ENCODE measurements at regions not wholly inside any gene's neighbourhood (a gene's known extent, or its start where the extent isn't known, plus 50 kb on each side); places are given as distances from the start of the nearest gene placed in this dataset.

DNA sequence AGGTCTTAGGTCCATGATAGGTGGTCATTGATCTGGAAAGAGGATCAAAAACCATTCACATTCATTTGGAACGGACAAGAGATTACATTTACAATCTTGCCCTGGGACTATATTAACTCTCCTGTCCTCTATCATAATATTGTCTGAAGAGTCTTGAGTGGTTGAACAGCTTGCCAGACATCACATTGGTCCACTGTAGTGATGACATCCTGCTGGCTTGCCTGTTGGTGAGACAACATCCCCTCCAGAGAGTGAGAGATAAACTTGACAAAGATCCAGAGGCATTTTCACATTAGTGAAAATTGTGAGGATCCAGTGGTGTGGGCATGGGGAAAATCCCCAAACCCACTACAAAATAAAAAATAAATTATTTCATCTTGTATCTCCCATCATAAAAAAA lies 155.7 kb upstream of the LEF1 start:
- DNase-seq: no peak

DNA sequence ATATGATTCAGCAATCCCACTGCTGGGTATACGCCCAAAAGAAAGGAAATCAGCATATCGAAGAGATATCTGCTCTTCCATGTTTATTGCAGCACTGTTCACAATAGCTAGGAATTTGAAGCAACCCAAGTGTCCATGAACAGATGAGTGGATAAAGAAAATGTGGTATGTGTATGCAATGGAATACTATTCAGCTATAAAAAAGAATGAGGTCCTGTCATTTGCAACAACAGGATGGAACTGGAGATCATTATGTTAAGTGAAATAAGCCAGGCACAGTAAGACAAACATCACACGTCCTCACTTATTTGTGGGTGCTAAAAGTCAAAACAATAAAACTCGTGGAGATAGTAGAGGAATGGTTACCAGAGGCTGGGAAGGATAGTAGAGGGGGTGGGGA lies 153.8 kb upstream of the LEF1 start:
- DNase-seq: no peak

DNA sequence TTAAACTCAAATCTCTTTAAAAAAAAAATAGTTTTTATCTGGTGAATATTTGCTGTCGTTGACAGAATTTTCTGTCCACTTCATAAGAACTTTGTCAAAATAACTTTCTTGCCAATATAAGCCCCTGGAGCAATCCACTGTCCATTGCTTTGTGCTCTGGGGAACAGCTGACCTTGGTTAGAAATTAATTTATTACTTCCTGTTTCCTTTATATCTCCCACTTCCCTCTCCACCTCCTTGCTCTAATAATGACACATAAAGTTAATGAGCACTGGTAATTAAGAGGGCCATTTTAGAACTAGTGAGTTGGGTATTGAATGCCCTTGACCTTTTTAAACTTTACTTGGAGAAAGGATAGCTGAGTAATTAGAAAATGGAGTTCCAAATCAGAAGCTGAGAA lies 151.3 kb upstream of the LEF1 start:
- no peak for DNase-seq

DNA sequence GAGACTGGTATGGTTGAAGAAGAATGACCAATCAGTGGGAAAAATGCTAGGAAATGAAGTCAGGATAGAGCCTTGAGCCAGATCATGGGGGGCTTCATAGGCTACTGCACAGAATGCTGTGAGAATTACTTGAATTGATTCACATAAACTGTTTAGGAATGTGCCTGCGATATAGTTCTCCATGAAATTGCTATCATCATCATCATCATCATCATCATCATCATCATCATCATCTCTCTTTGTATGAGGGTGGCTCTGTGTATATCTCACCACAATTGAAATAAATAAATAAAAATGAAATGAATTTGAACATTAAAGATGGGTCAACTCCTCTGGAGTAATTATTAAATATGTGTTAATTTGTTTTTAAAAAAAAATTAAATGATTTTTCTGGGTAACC lies 148.6 kb upstream of the LEF1 start:
- no peak for DNase-seq

DNA sequence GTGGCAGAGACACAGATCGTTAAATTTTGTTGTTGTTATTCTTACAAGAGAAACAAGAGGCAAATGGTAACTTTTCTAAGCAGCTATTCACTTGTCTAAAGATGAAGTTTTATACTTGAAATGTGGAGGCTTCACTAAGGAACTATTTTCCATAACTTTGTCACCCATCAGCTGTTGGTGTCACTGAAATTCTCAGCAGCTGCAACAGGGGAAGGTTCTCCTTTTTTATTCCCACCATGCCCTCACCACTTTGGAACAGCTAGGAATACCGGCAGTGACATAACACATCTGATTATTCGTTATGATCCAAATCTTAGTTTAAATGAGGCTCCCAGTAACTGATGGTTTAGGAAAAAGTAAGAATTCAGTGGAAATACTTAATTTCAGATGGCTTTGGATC lies 147.0 kb upstream of the LEF1 start:
- no peak for DNase-seq

DNA sequence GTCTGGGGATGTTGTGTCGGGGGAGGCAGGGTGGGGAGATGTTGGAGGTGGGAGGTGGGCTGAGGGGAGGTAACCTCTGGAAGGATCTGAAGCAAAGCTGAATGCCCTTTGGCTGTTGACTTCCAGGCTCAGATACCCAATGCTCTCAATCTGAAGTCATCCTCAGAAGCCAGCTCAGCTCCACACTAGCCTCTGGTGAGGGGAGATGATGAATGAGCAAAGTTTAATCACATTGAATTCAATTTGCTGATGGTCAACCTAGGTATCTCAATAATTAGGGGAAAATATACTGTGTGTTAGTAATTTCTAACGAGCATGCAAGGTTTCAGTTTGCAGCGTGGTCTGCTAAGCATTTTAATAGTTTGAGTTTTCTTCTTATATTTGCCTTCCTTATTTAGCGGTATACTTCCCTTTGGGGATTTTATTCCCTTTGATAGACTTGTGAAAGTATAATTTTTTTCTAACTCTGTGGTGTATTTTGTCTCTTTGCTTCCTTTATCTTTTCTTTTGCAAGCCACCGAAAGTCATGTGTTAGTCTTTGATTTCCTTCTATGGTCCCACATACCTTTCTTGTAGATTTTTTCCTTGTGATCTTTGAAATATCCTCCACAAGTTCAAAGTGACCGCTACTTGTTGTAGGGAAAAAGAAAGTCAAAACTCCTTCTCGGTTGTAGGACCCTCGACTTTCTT lies 146.3 kb upstream of the LEF1 start:
- no peak for DNase-seq

DNA sequence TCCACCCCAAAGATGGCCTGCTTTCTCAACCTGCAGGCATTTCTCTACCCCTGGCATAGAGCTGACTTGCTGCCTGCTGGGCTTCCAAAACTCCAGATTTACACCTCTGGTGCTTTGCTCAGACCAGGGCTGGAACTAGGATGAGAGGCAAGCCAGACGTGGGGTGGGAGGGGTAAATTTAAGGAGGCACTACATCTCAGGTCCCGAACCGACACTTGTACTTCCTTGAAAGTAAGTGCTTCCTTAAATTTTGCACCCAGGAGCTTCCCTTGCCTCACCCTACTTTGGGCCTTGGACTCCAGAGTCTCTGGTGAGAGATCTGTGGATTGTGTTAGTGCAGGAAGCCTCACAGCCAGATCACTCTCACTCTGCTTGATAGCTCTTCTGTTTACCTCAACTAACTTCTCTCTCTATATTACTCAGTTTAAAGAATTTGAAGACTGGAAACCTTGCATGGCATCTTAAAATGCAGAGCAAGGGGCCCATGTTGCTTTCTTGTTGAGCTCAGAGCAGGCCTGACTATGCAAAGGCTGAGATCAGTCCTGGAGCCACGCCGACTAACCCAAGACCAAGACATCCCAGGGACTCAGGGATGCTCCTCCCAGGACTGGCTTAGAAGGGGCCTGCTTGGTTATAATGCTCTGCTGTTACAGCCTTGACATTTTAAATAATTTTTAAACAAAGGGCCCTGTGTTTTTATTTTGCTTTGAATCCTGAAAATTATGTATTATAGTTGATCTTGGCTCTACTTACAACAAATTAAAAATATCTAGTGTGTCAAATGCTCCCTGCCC lies 145.0 kb upstream of the LEF1 start:
- DNase-seq: no peak

DNA sequence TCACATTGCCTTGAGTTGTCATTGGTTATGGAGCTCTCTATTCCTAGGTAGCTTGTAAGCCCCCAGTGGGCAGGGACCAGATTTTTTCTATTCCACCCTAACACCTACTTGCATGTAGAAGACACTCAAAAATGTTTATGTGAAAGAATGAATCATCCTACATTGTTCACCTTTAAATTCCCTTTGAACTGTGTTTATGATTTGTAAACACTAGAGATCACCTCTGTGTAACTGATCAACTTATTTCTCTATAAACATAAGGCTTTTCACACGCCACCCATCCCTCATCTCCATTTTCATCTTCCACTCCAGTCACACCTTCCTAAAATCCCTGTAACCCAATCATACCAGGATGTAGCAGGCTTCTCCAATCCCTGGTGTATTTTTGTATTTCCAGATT lies 142.6 kb upstream of the LEF1 start:
- DNase-seq: no peak

DNA sequence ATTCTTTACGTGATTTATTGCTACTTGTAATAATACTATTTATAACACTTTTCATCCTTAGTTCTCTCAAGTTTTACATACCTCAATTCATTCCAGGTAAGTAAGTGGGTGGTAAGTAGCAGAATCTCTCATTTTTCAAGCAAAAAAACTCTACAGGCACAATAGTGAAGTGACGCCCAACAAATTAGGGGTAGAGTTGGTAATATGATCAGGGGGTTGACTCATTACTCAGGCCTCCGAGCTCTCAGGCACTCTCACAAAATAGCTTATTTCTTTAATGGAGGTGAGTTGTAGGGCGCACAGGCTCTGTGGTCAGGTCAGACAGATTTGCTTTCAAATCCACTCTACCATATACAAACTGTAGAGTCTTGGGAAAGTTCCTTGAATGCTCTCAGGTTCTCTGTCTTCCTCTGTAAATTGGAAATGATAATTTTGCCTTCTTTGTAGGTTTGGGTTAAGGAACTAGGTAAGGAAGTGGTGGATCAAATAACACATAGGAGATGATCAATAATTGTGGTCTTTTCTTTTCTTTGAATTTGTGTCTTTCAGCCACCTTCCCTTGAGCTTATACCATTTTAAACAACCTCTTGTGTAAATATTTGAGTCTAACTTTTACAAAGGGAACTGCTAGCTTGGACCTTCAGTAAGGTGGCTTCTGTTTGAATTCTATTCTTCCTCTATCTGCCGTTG lies 134.9 kb upstream of the LEF1 start:
- no peak for DNase-seq

DNA sequence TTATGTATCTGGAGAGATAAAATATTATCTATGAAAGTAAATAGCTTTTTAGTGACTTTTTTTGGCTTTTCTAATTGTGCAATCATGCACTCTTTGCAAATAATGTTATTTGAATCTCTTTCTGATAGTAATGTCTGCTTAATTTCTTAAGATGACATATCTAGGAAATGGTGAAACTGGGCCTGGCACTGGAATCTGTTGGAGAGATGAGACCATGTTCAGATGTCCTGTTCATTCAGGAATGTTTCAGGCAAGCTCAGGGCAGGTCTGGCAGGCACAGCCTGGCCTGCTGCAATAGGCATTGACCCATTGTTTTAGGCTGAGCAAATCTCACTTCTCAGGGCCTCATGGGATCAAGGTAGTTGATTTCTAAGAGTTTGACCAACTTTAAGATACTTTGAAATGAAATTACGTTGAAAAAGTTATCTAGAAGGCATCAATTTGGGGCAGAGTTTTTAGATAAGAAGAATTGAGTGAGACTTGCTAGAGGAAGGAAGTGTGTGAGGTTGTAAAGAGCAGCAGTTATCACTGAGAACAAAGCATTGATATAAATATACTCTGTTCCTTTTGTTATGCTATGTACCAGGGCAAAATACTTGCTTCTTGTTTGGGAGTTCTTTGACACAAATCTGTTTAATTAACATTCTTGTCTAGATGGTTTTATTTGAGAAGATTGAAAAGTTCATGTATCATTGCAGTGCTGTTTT lies 133.0 kb upstream of the LEF1 start:
- no peak for DNase-seq

DNA sequence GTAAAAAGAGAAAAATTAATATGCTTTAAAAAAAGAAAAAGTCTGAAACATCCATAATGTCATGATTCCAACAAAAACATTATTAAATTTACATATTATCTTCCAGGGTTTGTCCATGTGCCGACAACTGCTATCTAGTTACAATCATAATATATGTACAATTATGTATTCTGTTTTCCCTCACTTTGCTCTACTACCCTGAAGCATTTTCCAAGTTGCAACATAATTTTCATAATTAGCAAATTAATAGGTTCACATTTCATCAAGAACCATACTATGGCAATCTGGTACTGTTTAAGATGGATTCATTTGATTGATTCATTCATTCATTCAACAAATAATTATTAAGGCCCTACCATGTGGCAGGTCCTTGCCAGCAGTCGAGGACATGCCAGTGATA lies 128.9 kb upstream of the LEF1 start:
- no peak for DNase-seq

DNA sequence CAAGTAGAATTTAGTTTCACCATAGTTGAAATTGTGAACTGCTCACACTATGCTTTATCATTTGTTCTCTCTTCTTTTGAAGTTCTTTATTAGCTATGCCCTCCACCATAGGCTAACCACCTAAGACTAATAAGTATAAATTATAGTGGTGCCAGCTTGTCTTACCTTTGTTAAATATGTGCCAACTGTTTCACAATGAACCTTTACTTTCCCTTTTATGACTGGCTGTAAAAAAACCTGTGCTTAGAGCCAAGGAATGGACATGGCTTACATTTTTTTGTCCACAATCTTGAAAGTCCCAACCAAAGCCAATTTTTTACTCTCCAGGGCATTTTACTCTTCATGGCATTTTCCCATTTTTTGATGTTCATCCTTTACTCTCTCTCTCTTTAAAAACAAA lies 123.5 kb upstream of the LEF1 start:
- DNase-seq: no peak

DNA sequence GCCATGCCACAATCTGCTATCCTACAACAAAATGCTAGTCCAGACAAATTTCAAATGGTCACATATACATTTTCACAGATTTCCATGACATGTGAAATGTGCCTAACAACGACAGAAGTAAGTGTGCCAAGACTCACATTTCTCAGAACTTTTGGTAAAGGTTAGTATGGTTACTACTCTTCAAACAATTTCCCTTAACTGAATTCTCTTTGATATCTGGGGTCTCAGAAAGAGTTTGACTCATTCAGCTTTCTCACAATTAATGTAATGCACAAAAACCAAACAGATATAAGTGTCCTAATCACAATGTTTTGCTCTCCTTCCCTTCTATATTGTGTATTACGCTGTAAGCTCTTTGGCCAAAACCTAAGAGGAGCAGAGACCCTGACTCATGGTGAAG lies 122.4 kb upstream of the LEF1 start:
- no peak for DNase-seq

DNA sequence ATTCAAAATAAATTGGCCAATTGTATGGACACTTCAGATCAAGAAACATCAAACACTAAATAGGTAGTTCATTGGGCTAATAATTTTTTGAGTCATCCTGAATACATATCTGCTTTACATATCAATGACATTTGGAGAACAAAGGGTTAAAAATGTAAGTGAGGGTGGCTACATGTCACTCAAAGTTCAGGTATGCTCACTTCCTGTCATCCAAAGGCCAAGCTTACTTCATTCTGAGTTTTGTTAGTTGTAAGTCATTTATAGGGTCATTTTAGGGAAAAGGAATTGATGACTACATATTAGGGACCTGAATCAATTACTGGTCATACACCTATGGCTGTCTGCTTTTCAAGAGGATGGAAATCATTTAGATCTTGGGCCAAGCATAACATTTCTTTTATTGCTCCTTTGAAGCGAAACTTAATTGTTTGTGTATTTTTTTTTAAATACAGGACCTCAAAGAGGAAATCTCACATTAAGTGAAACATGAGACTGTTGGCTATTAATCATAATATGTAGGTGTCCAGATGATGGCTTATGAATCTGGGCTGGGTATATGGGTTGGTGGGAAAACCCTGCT lies 119.2 kb upstream of the LEF1 start:
- no peak for DNase-seq

DNA sequence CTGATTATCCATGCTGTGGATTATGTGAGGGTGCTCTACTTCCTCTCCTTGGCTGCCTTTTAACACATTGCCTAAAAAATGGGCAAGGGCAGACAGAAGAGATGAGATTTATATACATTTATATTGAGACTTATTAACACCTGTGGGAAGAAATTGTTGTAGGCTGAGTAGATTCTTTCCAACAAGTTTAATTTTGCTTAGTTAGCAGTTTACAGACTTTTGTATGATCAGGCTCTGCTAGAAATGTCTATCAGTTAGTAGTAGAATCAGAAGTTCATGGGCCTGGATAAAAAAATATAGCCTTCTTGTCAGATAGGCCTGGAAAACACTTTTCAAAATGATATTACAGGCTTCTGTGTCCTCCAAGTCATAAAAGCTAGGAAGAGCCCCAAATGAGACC lies 111.3 kb upstream of the LEF1 start:
- DNase-seq: no peak

DNA sequence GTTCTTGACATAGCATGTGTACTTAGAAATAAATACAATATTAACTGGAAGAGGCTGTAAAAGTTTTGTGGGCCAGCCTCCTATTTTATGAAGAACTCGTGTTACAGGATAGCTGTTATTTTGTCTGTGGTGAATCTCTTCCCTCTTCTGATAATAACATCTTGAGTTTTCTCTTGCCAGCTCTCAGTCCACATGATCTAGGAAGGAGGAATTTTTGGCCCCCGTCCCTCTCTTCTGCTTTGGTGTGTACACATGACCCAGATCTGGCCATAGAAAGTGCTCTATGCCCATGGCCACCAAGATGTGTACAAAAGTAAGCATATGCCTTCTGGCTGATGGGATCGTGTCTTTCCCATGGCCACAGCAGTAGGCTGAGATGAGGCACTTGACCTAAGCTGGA lies 108.0 kb upstream of the LEF1 start:
- no peak for DNase-seq

DNA sequence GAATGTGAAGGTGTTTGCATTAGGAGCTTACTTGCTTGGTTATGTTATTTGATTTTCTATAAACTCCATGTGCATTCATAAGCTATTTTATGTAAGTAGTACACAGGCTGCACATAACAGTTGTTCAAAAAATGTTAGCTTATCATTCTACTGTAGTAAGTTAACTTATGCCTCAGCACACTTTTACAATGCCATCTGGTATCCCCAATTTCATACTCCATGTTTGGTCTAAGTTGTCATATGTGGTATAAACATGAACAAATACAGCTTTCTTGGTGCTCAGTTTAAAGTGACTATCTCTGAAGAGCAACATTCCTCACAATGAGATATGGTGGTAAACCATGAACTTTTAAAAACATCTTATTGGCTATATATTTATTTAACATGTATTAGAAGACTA lies 104.3 kb upstream of the LEF1 start:
- no peak for DNase-seq

DNA sequence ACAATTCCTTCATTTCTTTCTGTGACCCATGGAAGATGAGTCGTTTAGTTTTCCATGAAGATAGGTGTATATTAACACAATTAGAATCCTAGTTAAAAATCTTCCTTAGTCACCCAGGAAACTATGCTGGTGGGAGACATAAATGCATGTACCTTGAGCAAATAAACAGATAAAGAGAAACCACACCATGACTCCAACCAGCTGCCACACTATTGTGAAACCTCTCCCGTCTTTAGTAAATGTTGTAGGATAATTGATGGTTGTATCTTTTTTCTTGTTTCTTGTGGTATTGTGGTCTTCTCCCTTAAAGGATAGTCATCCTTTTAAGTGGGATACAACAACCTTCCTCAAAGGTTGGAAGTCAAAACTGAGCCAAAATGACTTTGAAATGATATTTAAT lies 103.8 kb upstream of the LEF1 start:
- no peak for DNase-seq

DNA sequence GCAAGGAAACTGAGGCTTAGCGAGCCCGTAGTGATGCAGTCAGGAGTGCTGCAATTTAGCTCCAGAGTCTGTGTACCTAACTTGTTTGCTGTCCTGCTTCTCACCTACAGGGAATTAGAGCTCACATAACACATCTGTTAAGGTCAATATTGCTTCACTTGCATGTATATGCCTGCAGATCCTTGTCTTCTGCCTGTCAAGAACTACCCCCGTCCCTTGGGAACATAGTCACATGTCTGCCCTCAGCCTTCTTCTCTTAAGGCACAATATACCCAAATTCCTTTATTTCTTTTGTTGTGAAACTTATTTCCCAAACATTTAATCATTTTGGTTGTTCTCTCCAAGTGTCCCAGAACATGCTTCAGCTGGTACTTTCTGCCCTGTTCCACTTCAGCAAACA lies 103.3 kb upstream of the LEF1 start:
- DNase-seq: no peak

DNA sequence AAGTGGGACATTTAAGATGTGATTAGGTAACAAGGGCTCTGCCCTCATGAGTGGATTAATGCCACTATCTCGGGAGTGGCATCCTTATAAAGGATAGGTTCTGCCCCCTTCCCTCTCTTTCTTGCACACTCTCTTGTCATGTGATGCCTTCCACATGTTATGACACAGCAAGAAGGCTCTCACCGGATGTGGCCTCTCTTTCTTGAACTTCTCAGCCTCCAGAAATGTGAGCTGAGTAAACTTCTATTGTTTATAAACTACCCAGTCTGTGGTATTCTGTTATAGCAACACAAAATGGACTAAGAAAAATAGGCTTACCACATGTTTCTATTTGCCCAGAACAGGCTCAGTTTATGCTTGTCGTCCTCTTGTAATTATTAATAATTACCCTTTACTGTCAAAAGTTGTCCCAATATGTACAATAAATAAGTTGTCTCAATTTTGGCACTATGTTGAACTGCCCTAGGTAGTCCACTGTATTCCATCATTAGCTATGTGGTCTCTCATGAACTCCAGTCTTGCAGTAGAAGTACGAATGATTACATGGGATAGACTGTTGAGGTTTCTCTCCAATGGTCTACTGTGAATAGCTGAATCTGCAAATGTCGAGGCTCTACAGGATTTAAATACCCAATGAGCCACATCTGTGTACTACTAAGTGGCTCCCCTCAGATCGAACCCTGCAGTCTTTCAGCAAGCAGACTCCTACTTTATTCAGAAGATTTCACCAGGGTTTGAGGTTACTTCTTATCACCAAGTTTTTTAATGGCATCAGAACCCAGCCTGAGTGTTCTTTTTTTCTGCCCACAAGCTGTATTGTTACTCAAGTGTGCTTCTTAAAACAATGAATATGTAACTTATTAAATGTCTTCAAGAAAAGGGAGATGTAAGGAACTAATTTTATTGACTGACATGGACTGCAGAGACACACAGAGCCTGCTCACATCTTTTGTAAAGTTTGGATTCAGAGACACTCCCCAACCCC lies 102.0 kb upstream of the LEF1 start:
- no peak for DNase-seq

DNA sequence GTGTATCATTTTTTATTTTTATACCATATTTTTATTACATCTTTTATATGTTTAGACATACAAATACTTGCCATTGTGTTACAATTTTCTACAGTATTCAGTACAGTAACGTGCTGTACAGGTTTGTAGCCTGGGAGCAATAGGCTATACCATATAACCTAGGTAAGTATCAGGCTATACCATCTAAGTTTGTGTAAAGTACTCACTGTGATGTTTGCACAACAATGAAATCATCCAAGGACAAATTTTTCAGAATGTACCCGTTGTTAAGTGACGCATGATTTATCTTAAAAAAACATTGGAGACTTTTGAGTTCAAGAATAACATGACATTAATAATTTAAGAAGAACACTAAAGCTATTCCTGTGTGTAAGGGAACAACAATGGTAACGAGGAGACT lies 96.0 kb upstream of the LEF1 start:
- DNase-seq: no peak

DNA sequence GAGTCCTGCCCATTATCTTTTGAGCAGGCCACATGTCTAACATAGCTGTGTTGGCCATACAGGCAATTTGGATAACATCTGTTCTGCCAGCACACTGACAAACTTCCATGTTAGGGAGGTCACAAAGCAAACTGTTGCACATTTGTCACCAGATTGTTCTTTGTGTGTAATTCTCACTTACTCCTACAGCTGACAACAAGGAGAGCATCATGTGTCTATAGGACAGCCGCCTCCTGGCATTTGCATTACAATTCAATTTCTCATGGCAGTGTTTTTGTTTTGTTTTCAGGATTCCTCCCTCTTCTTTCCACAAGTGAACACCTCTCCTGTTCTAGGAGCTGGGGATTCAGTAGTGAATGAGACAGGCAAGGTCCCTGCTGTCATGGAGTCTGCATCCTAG lies 94.3 kb upstream of the LEF1 start:
- DNase-seq: no peak

Measured in NCI-H82 (cell line).